ENCODE measurements at regions not wholly inside any gene's neighbourhood (a gene's known extent, or its start where the extent isn't known, plus 50 kb on each side); places are given as distances from the start of the nearest gene placed in this dataset.

GRCh38 chr4:156101571-156101970, 147.9 kb upstream of the CTSO start:
- CTCF ChIA-PET: no interaction called here
- H3K4me1 Mint-ChIP-seq: no peaks in the 10 kb centered on the region

GRCh38 chr4:156100651-156101050, 147.0 kb upstream of the CTSO start:
- no peak overlapping the region for H3K9ac ChIP-seq (ENCODE audit: low read length)
- Mint-ChIP-seq H3K27me3 (no peaks in the 10 kb centered on the region), H3K4me3 (no peak overlapping the region), H3K4me1 (no peaks in the 10 kb centered on the region), H3K9me3 (ENCODE audit: insufficient read depth) (no peaks in the 10 kb centered on the region), H3K27ac (no peak overlapping the region)
- H3K36me3 ChIP-seq (replicated peaks in 1 of 2; ENCODE audit: control extremely low read depth in 1 of 2, control insufficient read depth in 1 of 2, extremely low read depth in 1 of 2, insufficient read depth in 2 of 2, low read length in 1 of 2): no peaks in the 10 kb centered on the region
- H2AFZ ChIP-seq (ENCODE audit: insufficient read depth, low read depth, low read length, poor library complexity, severe bottlenecking): no peak overlapping the region
- no peaks in the 10 kb centered on the region for H4K20me1 ChIP-seq (ENCODE audit: control insufficient read depth, insufficient read depth, low read length, poor library complexity, severe bottlenecking)
- no peaks in the 10 kb centered on the region for H3K4me1 ChIP-seq (ENCODE audit: control insufficient read depth in 2 of 2, insufficient read depth in 2 of 2, low read length in 2 of 2)
- DNase-seq (no peak), ATAC-seq (ENCODE audit: low read depth) (no peak)
- intact Hi-C loops (cut with micrococcal nuclease): no loop called here
- CTCF ChIA-PET: no interaction called here
- TF ChIP-seq CTCF (IDR thresholded peaks at IDR 0.05) (no peak), EZH2 (IDR thresholded peaks at IDR 0.05; ENCODE audit: borderline replicate concordance, insufficient read depth, low read depth, low read length, poor library complexity, severe bottlenecking) (no peak)
- H3K4me3 ChIP-seq (ENCODE audit: control extremely low read depth in 1 of 5, extremely low read depth in 1 of 5, insufficient read depth in 1 of 5, low read depth in 2 of 5, low read length in 4 of 5): no peak overlapping the region
- H3K79me2 ChIP-seq (ENCODE audit: control insufficient read depth, insufficient read depth, low read length): no peaks in the 10 kb centered on the region
- H3K27me3 ChIP-seq (replicated peaks in 1 of 4; ENCODE audit: control extremely low read depth in 1 of 4, control insufficient read depth in 3 of 4, insufficient read depth in 4 of 4, low read length in 3 of 4): no peaks in the 10 kb centered on the region
- H3K4me2 ChIP-seq (replicated peaks; ENCODE audit: low read depth, low read length, poor library complexity, severe bottlenecking): no peak overlapping the region
- H3K27ac ChIP-seq (ENCODE audit: low read length in 2 of 2): no peak overlapping the region
- POLR2A ChIA-PET: no interaction called here
- no peaks in the 10 kb centered on the region for H3K9me3 ChIP-seq (ENCODE audit: control extremely low read depth in 1 of 3, control insufficient read depth in 2 of 3, insufficient read depth in 1 of 3, low read length in 2 of 3)

More at GRCh38 chr4:156101571-156101970, 147.9 kb upstream of the CTSO start:
- no peak overlapping the region for H3K27ac Mint-ChIP-seq
- no peaks in the 10 kb centered on the region for H3K9me3 ChIP-seq (ENCODE audit: control extremely low read depth in 1 of 3, control insufficient read depth in 2 of 3, insufficient read depth in 1 of 3, low read length in 2 of 3)
- POLR2A ChIA-PET: no interaction called here
- H2AFZ ChIP-seq (ENCODE audit: insufficient read depth, low read depth, low read length, poor library complexity, severe bottlenecking): no peak overlapping the region
- DNase-seq (no peak), ATAC-seq (ENCODE audit: low read depth) (no peak)
- no peaks in the 10 kb centered on the region for H3K36me3 ChIP-seq (replicated peaks in 1 of 2; ENCODE audit: control extremely low read depth in 1 of 2, control insufficient read depth in 1 of 2, extremely low read depth in 1 of 2, insufficient read depth in 2 of 2, low read length in 1 of 2)
- TF ChIP-seq EZH2 (IDR thresholded peaks at IDR 0.05; ENCODE audit: borderline replicate concordance, insufficient read depth, low read depth, low read length, poor library complexity, severe bottlenecking) (no peak), CTCF (IDR thresholded peaks at IDR 0.05) (no peak)
- H3K9me3 Mint-ChIP-seq (ENCODE audit: insufficient read depth): no peaks in the 10 kb centered on the region
- no peak overlapping the region for H3K9ac ChIP-seq (ENCODE audit: low read length)
- WGBS (ENCODE audit: insufficient coverage): no CpG with 5 or more reads among the region's 1 CpG
- no peak overlapping the region for H3K4me2 ChIP-seq (replicated peaks; ENCODE audit: low read depth, low read length, poor library complexity, severe bottlenecking)
- no peaks in the 10 kb centered on the region for H3K27me3 Mint-ChIP-seq
- H3K79me2 ChIP-seq (ENCODE audit: control insufficient read depth, insufficient read depth, low read length): no peaks in the 10 kb centered on the region
- intact Hi-C loops (cut with micrococcal nuclease): no loop called here
- H3K4me3 ChIP-seq (ENCODE audit: control extremely low read depth in 1 of 5, extremely low read depth in 1 of 5, insufficient read depth in 1 of 5, low read depth in 2 of 5, low read length in 4 of 5): no peak overlapping the region
- no peaks in the 10 kb centered on the region for H3K27me3 ChIP-seq (replicated peaks in 1 of 4; ENCODE audit: control extremely low read depth in 1 of 4, control insufficient read depth in 3 of 4, insufficient read depth in 4 of 4, low read length in 3 of 4)
- H3K4me3 Mint-ChIP-seq: no peak overlapping the region
- H3K4me1 ChIP-seq (ENCODE audit: control insufficient read depth in 2 of 2, insufficient read depth in 2 of 2, low read length in 2 of 2): no peaks in the 10 kb centered on the region
- H4K20me1 ChIP-seq (ENCODE audit: control insufficient read depth, insufficient read depth, low read length, poor library complexity, severe bottlenecking): no peaks in the 10 kb centered on the region
- H3K27ac ChIP-seq (ENCODE audit: low read length in 2 of 2): no peak overlapping the region

All from B cell (primary cell).